ENCODE measurements at regions not wholly inside any gene's neighbourhood (a gene's known extent, or its start where the extent isn't known, plus 50 kb on each side); places are given as distances from the start of the nearest gene placed in this dataset.

GRCh38 chr3:64890006-64890405, 202.2 kb upstream of the ADAMTS9 start:
- no peaks in the 10 kb centered on the region for H3K27me3 ChIP-seq (ENCODE audit: control insufficient read depth, insufficient read depth, low read length)
- no peak overlapping the region for H3K9ac ChIP-seq (ENCODE audit: low read length)
- H3K4me3 ChIP-seq (ENCODE audit: low read length): no peak overlapping the region
- H3K4me1 ChIP-seq (ENCODE audit: control insufficient read depth, insufficient read depth, low read length): peaks cover 2% of the 10 kb centered on the region
- H3K36me3 ChIP-seq (ENCODE audit: control insufficient read depth, insufficient read depth, low read length): no peaks in the 10 kb centered on the region
- no peak overlapping the region for H3K27ac ChIP-seq (ENCODE audit: low read depth, low read length)

DNA sequence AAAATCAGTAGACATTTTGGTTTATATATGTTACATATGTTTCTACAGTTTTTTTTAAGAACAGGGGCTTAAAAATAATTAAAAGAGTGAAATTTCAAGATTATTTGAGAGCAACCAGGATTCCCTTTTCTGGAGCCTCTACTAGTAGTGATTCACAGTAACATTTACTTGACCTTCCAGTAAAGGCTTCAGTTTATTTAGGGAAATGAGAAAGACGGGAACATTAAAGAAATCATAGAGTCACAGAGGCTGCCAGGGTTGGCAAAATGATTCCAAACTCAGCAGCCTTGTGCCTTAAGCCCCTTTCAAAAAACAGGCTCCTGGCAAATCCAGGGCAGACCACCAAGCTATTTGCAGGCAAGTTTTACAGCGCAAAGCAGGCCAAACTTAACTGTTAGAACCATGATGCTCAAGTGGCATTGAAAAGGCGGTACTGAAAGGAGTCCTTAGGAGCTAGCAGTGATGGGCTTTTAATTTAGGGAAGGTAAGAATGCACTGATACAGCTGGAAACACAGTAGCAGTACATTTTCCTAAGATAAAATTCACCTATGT, 201.1 kb upstream of the ADAMTS9 start:
- no peaks in the 10 kb centered on the region for H3K36me3 ChIP-seq (ENCODE audit: control insufficient read depth, insufficient read depth, low read length)
- H3K27ac ChIP-seq (ENCODE audit: low read depth, low read length): no peak overlapping the region
- H3K4me3 ChIP-seq (ENCODE audit: low read length): no peak overlapping the region
- H3K4me1 ChIP-seq (ENCODE audit: control insufficient read depth, insufficient read depth, low read length): peaks cover 2% of the 10 kb centered on the region
- no peak overlapping the region for H3K9ac ChIP-seq (ENCODE audit: low read length)
- H3K27me3 ChIP-seq (ENCODE audit: control insufficient read depth, insufficient read depth, low read length): no peaks in the 10 kb centered on the region

DNA sequence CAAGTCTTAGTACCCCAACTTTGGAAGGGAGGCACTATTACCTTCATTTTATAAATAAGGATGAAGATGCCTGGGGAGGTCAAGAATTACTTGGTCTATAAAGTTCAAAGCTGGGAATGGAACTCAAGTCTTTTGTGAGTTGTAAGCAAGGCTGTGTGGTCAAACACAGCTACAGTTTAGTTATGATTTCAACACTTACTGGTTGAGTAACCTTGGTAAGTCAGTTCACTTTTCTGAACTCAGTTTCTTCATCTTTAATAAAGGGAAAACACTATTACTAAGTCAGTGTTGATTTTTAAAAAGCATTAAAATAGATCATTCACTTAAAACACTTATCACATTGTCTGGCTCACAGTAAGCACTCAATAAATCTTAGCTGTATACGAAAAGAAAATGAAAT, 200.4 kb upstream of the ADAMTS9 start:
- H3K27ac ChIP-seq (ENCODE audit: low read depth, low read length): no peak overlapping the region
- no peaks in the 10 kb centered on the region for H3K36me3 ChIP-seq (ENCODE audit: control insufficient read depth, insufficient read depth, low read length)
- no peak overlapping the region for H3K9ac ChIP-seq (ENCODE audit: low read length)
- no peaks in the 10 kb centered on the region for H3K27me3 ChIP-seq (ENCODE audit: control insufficient read depth, insufficient read depth, low read length)
- H3K4me1 ChIP-seq (ENCODE audit: control insufficient read depth, insufficient read depth, low read length): peaks cover 2% of the 10 kb centered on the region
- no peak overlapping the region for H3K4me3 ChIP-seq (ENCODE audit: low read length)

GRCh38 chr3:64885055-64885454, 197.3 kb upstream of the ADAMTS9 start:
- H3K4me1 ChIP-seq (ENCODE audit: control insufficient read depth, insufficient read depth, low read length): peaks cover 2% of the 10 kb centered on the region
- H3K4me3 ChIP-seq (ENCODE audit: low read length): no peak overlapping the region
- H3K27me3 ChIP-seq (ENCODE audit: control insufficient read depth, insufficient read depth, low read length): no peaks in the 10 kb centered on the region
- no peak overlapping the region for H3K27ac ChIP-seq (ENCODE audit: low read depth, low read length)
- H3K36me3 ChIP-seq (ENCODE audit: control insufficient read depth, insufficient read depth, low read length): no peaks in the 10 kb centered on the region
- H3K9ac ChIP-seq (ENCODE audit: low read length): no peak overlapping the region

GRCh38 chr3:64884536-64884935, 196.7 kb upstream of the ADAMTS9 start:
- no peak overlapping the region for H3K27ac ChIP-seq (ENCODE audit: low read depth, low read length)

GRCh38 chr3:64880916-64881315, 193.1 kb upstream of the ADAMTS9 start:
- Histone ChIP-seq H3K27ac (ENCODE audit: low read depth, low read length) (no peak overlapping the region), H3K36me3 (ENCODE audit: control insufficient read depth, insufficient read depth, low read length) (no peaks in the 10 kb centered on the region), H3K9ac (ENCODE audit: low read length) (no peak overlapping the region), H3K27me3 (ENCODE audit: control insufficient read depth, insufficient read depth, low read length) (no peaks in the 10 kb centered on the region), H3K4me3 (ENCODE audit: low read length) (no peak overlapping the region), H3K4me1 (ENCODE audit: control insufficient read depth, insufficient read depth, low read length) (no peaks in the 10 kb centered on the region)

More at GRCh38 chr3:64884536-64884935, 196.7 kb upstream of the ADAMTS9 start:
- no peaks in the 10 kb centered on the region for H3K27me3 ChIP-seq (ENCODE audit: control insufficient read depth, insufficient read depth, low read length)
- no peaks in the 10 kb centered on the region for H3K36me3 ChIP-seq (ENCODE audit: control insufficient read depth, insufficient read depth, low read length)
- H3K4me3 ChIP-seq (ENCODE audit: low read length): no peak overlapping the region
- H3K9ac ChIP-seq (ENCODE audit: low read length): no peak overlapping the region
- peaks cover 2% of the 10 kb centered on the region for H3K4me1 ChIP-seq (ENCODE audit: control insufficient read depth, insufficient read depth, low read length)

GRCh38 chr3:64878362-64878761, 190.6 kb upstream of the ADAMTS9 start:
- Histone ChIP-seq H3K9ac (ENCODE audit: low read length) (no peak overlapping the region), H3K36me3 (ENCODE audit: control insufficient read depth, insufficient read depth, low read length) (peaks cover 3% of the 10 kb centered on the region), H3K27me3 (ENCODE audit: control insufficient read depth, insufficient read depth, low read length) (no peaks in the 10 kb centered on the region), H3K27ac (ENCODE audit: low read depth, low read length) (no peak overlapping the region), H3K4me1 (ENCODE audit: control insufficient read depth, insufficient read depth, low read length) (no peaks in the 10 kb centered on the region), H3K4me3 (ENCODE audit: low read length) (no peak overlapping the region)

- H3K9ac ChIP-seq (ENCODE audit: low read length): no peak overlapping the region
- H3K4me1 ChIP-seq (ENCODE audit: control insufficient read depth, insufficient read depth, low read length): no peaks in the 10 kb centered on the region
- H3K27me3 ChIP-seq (ENCODE audit: control insufficient read depth, insufficient read depth, low read length): no peaks in the 10 kb centered on the region
- H3K36me3 ChIP-seq (ENCODE audit: control insufficient read depth, insufficient read depth, low read length): peaks cover 3% of the 10 kb centered on the region
- H3K4me3 ChIP-seq (ENCODE audit: low read length): no peak overlapping the region
- no peak overlapping the region for H3K27ac ChIP-seq (ENCODE audit: low read depth, low read length)
These were observed 185.6 kb upstream of the ADAMTS9 start for GRCh38 chr3:64873400-64873799.

- no peak overlapping the region for H3K27ac ChIP-seq (ENCODE audit: low read depth, low read length)
- H3K4me1 ChIP-seq (ENCODE audit: control insufficient read depth, insufficient read depth, low read length): no peaks in the 10 kb centered on the region
- no peaks in the 10 kb centered on the region for H3K27me3 ChIP-seq (ENCODE audit: control insufficient read depth, insufficient read depth, low read length)
- H3K4me3 ChIP-seq (ENCODE audit: low read length): no peak overlapping the region
- H3K9ac ChIP-seq (ENCODE audit: low read length): no peak overlapping the region
- H3K36me3 ChIP-seq (ENCODE audit: control insufficient read depth, insufficient read depth, low read length): peaks cover 3% of the 10 kb centered on the region
These were observed 184.5 kb upstream of the ADAMTS9 start for GRCh38 chr3:64872345-64872744.

GRCh38 chr3:64871834-64872249, 184.0 kb upstream of the ADAMTS9 start:
- Histone ChIP-seq H3K4me3 (ENCODE audit: low read length) (no peak overlapping the region), H3K36me3 (ENCODE audit: control insufficient read depth, insufficient read depth, low read length) (peaks cover 3% of the 10 kb centered on the region), H3K27ac (ENCODE audit: low read depth, low read length) (no peak overlapping the region), H3K27me3 (ENCODE audit: control insufficient read depth, insufficient read depth, low read length) (no peaks in the 10 kb centered on the region), H3K9ac (ENCODE audit: low read length) (no peak overlapping the region), H3K4me1 (ENCODE audit: control insufficient read depth, insufficient read depth, low read length) (no peaks in the 10 kb centered on the region)

DNA sequence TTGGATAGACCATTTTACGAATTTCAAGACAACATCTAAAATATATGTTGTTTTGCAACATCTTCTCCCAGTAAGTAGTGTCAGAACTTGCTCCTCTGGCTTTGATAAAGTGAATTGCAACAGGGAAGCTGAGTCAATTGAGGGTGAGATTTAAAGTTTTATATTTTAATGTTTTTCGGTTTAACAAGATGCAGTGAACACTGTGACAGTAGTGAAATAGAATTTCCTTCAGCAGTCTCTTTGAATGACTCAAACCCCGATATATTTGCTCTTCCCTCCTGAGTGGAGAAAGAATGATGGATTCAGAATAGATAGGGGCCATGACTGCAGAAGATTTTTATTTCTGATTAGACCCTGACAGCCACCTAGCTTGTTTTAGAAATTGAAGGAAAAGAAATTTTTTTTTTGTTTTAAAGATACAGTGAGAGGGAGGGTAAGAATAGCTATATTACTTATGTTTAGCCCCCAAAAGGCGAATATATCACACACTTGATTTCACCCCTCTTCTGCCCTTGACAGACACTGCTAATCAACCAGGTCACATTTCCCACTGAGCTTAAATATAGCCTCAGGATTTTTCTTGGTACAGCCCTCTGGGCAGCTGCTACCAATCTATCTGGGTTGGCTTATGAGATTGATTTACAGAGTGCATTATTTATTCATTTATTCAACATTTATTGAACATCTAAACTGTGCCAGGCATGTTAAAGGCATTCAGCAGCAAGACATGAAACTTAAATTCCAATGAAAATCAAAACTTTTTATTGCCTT, 183.3 kb upstream of the ADAMTS9 start:
- Histone ChIP-seq H3K4me3 (ENCODE audit: low read length) (no peak overlapping the region), H3K4me1 (ENCODE audit: control insufficient read depth, insufficient read depth, low read length) (peaks cover 4% of the 10 kb centered on the region), H3K9ac (ENCODE audit: low read length) (no peak overlapping the region), H3K36me3 (ENCODE audit: control insufficient read depth, insufficient read depth, low read length) (peaks cover 3% of the 10 kb centered on the region), H3K27ac (ENCODE audit: low read depth, low read length) (no peak overlapping the region), H3K27me3 (ENCODE audit: control insufficient read depth, insufficient read depth, low read length) (no peaks in the 10 kb centered on the region)

- no peak overlapping the region for H3K27ac ChIP-seq (ENCODE audit: low read depth, low read length)
- H3K36me3 ChIP-seq (ENCODE audit: control insufficient read depth, insufficient read depth, low read length): no peaks in the 10 kb centered on the region
- H3K27me3 ChIP-seq (ENCODE audit: control insufficient read depth, insufficient read depth, low read length): no peaks in the 10 kb centered on the region
- H3K4me3 ChIP-seq (ENCODE audit: low read length): no peak overlapping the region
- peaks cover 4% of the 10 kb centered on the region for H3K4me1 ChIP-seq (ENCODE audit: control insufficient read depth, insufficient read depth, low read length)
- H3K9ac ChIP-seq (ENCODE audit: low read length): no peak overlapping the region
These were observed 179.4 kb upstream of the ADAMTS9 start for GRCh38 chr3:64867224-64867623.
